ENCODE measurements at regions not wholly inside any gene's neighbourhood (a gene's known extent, or its start where the extent isn't known, plus 50 kb on each side); places are given as distances from the start of the nearest gene placed in this dataset.

DNA sequence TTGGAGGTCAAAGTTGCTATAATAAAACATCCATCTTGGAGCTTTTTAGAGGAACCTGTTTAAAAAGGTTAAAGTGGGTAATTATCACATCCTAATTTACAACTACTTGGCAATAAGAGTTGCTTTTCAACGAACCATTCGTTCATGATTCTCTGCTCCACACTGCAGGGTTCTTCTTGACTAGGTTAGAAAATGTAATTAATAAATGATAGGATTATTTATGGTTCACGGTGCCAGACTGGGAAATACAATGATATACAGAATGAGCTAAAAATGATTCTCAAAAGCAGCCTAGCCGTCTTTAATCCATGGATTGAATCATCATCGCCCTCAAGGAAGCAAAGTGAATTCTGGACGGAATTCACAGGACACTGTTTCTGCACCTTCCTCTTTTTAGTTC lies 291.2 kb downstream of the TEX29 start:
- TF ChIP-seq EP300 (IDR thresholded peaks at IDR 0.05) (no peak), POLR2AphosphoS5 (IDR thresholded peaks at IDR 0.05) (no peak), POLR2A (IDR thresholded peaks at IDR 0.05) (no peak)
- TF ChIP-seq, protein P1, sequence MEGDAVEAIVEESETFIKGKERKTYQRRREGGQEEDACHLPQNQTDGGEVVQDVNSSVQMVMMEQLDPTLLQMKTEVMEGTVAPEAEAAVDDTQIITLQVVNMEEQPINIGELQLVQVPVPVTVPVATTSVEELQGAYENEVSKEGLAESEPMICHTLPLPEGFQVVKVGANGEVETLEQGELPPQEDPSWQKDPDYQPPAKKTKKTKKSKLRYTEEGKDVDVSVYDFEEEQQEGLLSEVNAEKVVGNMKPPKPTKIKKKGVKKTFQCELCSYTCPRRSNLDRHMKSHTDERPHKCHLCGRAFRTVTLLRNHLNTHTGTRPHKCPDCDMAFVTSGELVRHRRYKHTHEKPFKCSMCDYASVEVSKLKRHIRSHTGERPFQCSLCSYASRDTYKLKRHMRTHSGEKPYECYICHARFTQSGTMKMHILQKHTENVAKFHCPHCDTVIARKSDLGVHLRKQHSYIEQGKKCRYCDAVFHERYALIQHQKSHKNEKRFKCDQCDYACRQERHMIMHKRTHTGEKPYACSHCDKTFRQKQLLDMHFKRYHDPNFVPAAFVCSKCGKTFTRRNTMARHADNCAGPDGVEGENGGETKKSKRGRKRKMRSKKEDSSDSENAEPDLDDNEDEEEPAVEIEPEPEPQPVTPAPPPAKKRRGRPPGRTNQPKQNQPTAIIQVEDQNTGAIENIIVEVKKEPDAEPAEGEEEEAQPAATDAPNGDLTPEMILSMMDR (IDR thresholded peaks at IDR 0.05), result no peak
- WGBS, 2 donors, result 78 to 88% methylated on average over 6 of the region's 6 CpGs
- H3K4me3 ChIP-seq, result no peak overlapping the region
- H3K9me3 ChIP-seq, result no peaks in the 10 kb centered on the region
- H3K36me3 ChIP-seq, result no peaks in the 10 kb centered on the region
- H3K27ac ChIP-seq, result no peak overlapping the region
- no peaks in the 10 kb centered on the region for H3K4me1 ChIP-seq
- intact Hi-C loops (cut with DNase I), result no loop called here
- peaks cover 0 to 19% (median 0%) of the 10 kb centered on the region in 3 donors for H3K27me3 ChIP-seq
- DNase-seq, result no peak

DNA sequence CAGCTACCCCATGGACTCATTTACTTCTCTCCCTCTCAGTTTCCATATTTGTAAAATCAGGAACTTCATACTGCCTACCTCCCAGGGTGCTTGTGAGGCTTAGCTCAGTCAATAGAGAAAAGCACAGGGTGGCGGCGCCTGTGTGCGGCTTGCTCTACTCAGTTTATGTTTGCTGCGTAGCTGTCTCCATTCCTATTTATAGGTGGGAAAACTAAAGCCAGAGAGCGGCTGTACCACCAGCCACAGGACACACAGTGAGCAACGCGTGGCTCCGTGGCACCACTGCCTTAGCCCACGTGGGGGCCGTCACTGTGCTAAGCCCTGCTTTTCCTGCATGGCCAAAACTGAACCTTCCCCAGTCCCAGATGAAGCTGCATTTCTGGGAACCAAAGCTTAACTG lies 292.4 kb downstream of the TEX29 start:
- peaks cover 0 to 16% (median 0%) of the 10 kb centered on the region in 3 donors for H3K27me3 ChIP-seq
- H3K27ac ChIP-seq, result no peak overlapping the region
- intact Hi-C loops (cut with DNase I), result no loop called here
- H3K9me3 ChIP-seq, result no peaks in the 10 kb centered on the region
- no peak for DNase-seq
- TF ChIP-seq POLR2A (IDR thresholded peaks at IDR 0.05) (no peak), POLR2AphosphoS5 (IDR thresholded peaks at IDR 0.05) (no peak), EP300 (IDR thresholded peaks at IDR 0.05) (no peak)
- TF ChIP-seq, protein P1 (IDR thresholded peaks at IDR 0.05), result no peak
- no peaks in the 10 kb centered on the region for H3K36me3 ChIP-seq
- 91% methylated on average over 10 of the region's 10 CpGs for WGBS, 2 donors
- no peaks in the 10 kb centered on the region for H3K4me1 ChIP-seq
- no peak overlapping the region for H3K4me3 ChIP-seq

DNA sequence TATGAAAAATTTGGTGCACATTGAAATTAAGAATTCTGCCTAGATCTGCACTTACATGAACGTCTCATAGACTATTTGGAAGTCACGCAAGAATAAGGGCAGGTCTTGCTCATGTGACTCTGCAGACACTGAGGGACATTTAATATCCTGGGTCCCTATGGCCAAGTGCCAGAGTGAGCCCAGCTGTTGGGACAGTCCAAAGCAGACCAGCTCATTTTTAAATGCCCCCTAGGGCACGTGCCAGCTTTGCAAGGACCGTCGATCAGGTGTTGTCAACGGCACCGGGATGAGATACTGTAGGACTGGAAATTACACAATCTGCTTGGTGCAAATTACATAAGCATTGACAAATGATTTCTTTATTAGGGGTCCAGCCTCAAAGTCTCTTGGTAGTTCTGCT lies 293.6 kb downstream of the TEX29 start:
- no peak for TF ChIP-seq POLR2A (IDR thresholded peaks at IDR 0.05)
- no peak for TF ChIP-seq POLR2AphosphoS5 (IDR thresholded peaks at IDR 0.05)
- TF ChIP-seq, protein P1 (IDR thresholded peaks at IDR 0.05), result no peak
- TF ChIP-seq EP300 (IDR thresholded peaks at IDR 0.05), result no peak
- H3K9me3 ChIP-seq, result no peaks in the 10 kb centered on the region
- no peaks in the 10 kb centered on the region for H3K36me3 ChIP-seq
- H3K27ac ChIP-seq, result no peak overlapping the region
- intact Hi-C loops (cut with DNase I), result no loop called here
- no peaks in the 10 kb centered on the region for H3K4me1 ChIP-seq
- 69 to 85% methylated on average over 7 of the region's 7 CpGs for WGBS, 2 donors
- H3K4me3 ChIP-seq, result no peak overlapping the region
- no peak for DNase-seq
- H3K27me3 ChIP-seq, result peaks cover 0 to 16% (median 0%) of the 10 kb centered on the region in 3 donors

GRCh38 chr13:111614613-111615012 lies 294.2 kb downstream of the TEX29 start:
- no peak overlapping the region for H3K27ac ChIP-seq
- H3K4me3 ChIP-seq, result no peak overlapping the region
- H3K9me3 ChIP-seq, result no peaks in the 10 kb centered on the region
- H3K36me3 ChIP-seq, result no peaks in the 10 kb centered on the region
- H3K4me1 ChIP-seq, result no peaks in the 10 kb centered on the region
- no peak for DNase-seq
- 29 to 74% methylated on average over 5 of the region's 5 CpGs for WGBS, 2 donors
- TF ChIP-seq, protein P1 (IDR thresholded peaks at IDR 0.05), result no peak
- TF ChIP-seq POLR2AphosphoS5 (IDR thresholded peaks at IDR 0.05) (no peak), EP300 (IDR thresholded peaks at IDR 0.05) (no peak), POLR2A (IDR thresholded peaks at IDR 0.05) (no peak)
- H3K27me3 ChIP-seq, result peaks cover 0 to 16% (median 0%) of the 10 kb centered on the region in 3 donors
- intact Hi-C loops (cut with DNase I), result no loop called here

DNA sequence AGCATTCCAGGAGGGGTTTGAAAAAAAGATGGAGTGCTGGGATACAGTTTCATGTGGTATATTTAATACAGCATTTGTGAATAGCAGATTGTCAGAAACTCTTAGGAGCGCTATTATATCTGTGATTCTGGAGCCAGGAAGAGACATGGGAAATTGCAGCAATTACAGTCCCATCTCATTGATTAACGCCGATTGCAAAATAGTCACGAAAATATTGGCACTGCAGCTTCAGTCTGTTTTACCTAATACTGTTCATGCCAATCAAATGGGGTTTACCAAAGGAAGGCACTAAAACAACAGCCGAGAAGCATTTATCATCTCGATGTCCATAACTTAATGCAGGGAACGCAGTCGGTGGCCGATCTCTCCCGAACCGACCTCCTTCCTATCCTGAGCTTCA lies 295.8 kb downstream of the TEX29 start:
- intact Hi-C loops (cut with DNase I), result no loop called here
- no peak for DNase-seq
- Histone ChIP-seq H3K4me1 (no peaks in the 10 kb centered on the region), H3K4me3 (no peak overlapping the region), H3K9me3 (no peaks in the 10 kb centered on the region), H3K27me3 (peaks cover 0 to 18% (median 0%) of the 10 kb centered on the region in 3 donors), H3K36me3 (no peaks in the 10 kb centered on the region), H3K27ac (no peak overlapping the region)
- WGBS, 2 donors, result 91 to 92% methylated on average over 11 of the region's 11 CpGs
- TF ChIP-seq POLR2A (IDR thresholded peaks at IDR 0.05) (no peak), EP300 (IDR thresholded peaks at IDR 0.05) (no peak), POLR2AphosphoS5 (IDR thresholded peaks at IDR 0.05) (no peak)
- TF ChIP-seq, protein P1 (IDR thresholded peaks at IDR 0.05), result no peak

Data from sigmoid colon (tissue), 6 donors.